GM12891 (cell line): ENCODE measurements at regions not wholly inside any gene's neighbourhood (a gene's known extent, or its start where the extent isn't known, plus 50 kb on each side); places are given as distances from the start of the nearest gene placed in this dataset.

Source experiments
- POLR2A ChIP-seq: IDR thresholded peaks from 2 replicates; pipeline ENCODE4 v1.6.1; 2011; ENCODE audit warnings: low read depth, low read length, control low read depth
- POLR2AphosphoS5 ChIP-seq: IDR thresholded peaks from 2 replicates; pipeline ENCODE4 v1.6.1; 2011; ENCODE audit warnings: low read depth, low read length, control low read depth
- SPI1 ChIP-seq: IDR thresholded peaks from 2 replicates; pipeline ENCODE4 v1.6.1; 2011; ENCODE audit warnings: low read depth, low read length, control low read depth

- TF ChIP-seq POLR2A (no peak), POLR2AphosphoS5 (no peak), SPI1 (no peak)
These were observed 108.0 kb upstream of the DOCK9 start for GRCh38 chr13:99085808-99086266.
